ENCODE measurements at regions not wholly inside any gene's neighbourhood (a gene's known extent, or its start where the extent isn't known, plus 50 kb on each side); places are given as distances from the start of the nearest gene placed in this dataset.

- TF ChIP-seq CTCF (IDR thresholded peaks at IDR 0.05; ENCODE audit: low read depth, low read length), result no peak
- no peak for TF ChIP-seq POLR2A (IDR thresholded peaks at IDR 0.05; ENCODE audit: extremely low read depth, insufficient read length)
- TF ChIP-seq MAX (IDR thresholded peaks at IDR 0.05; ENCODE audit: low read depth, low read length), result no peak
- TF ChIP-seq MYC (IDR thresholded peaks at IDR 0.05; ENCODE audit: low read depth, low read length), result no peak
These were observed 1274.0 kb downstream of the AMY1C start for GRCh38 chr1:105023719-105024118.
